A549 (cell line): ENCODE measurements at regions not wholly inside any gene's neighbourhood (a gene's known extent, or its start where the extent isn't known, plus 50 kb on each side); places are given as distances from the start of the nearest gene placed in this dataset.

Experiments
- CEBPB ChIP-seq, 2 experiments: fragments of >200 bp in 1 of 2; sonication (Bioruptor Twin) in 1 of 2; formaldehyde crosslinking in 1 of 2; IDR thresholded peaks; 2 replicates each; pipeline ENCODE4 v1.6.1; 2012 to 2016
- CTCF ChIP-seq: fragments of >200 bp; sonication (Bioruptor Twin); formaldehyde crosslinking; IDR thresholded peaks from 3 replicates; pipeline ENCODE4 v1.5.1; 2016
- ESRRA ChIP-seq: fragments of 150-350 bp; IDR thresholded peaks from 2 replicates; pipeline ENCODE4 v1.6.1; 2014; ENCODE audit warnings: mild to moderate bottlenecking, low read length, borderline replicate concordance
- POLR2A ChIP-seq: IDR thresholded peaks from 2 replicates; pipeline ENCODE4 v1.6.1; 2012; ENCODE audit warnings: mild to moderate bottlenecking, low read length

GRCh38 chr3:107323723-107324122 lies 53.5 kb upstream of the CCDC54 start:
- no peak for TF ChIP-seq CEBPB (IDR thresholded peaks at IDR 0.05)
- no peak for TF ChIP-seq CTCF
- no peak for TF ChIP-seq ESRRA
- TF ChIP-seq POLR2A, result no peak
